ENCODE measurements at regions not wholly inside any gene's neighbourhood (a gene's known extent, or its start where the extent isn't known, plus 50 kb on each side); places are given as distances from the start of the nearest gene placed in this dataset.

DNA sequence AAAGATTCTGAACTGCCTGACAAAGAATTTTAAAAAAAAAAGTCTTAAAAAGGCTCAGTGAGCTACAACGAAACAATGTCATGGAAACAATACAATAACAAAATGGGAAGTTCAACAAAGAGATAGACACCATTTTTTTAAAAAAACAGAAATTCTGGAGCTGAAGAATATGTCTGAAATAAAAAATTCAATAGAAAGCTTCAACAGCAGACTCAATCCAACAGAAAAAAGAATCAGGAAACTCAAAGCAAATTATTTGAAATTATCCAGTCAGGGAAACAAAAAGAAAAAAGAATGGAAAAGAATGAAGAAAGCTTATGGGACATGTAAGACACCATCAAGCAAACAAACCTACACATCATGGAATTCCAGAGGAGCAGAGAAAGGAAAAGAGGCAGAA, 118.5 kb upstream of the LGR5 start:
- Histone ChIP-seq H3K36me3 (replicated peaks in 1 of 2; ENCODE audit: control insufficient read depth in 1 of 2, insufficient read depth in 2 of 2, low read length in 2 of 2) (no peaks in the 10 kb centered on the region), H3K27ac (ENCODE audit: extremely low read length, insufficient read depth, low read length) (no peak overlapping the region), H3K27me3 (ENCODE audit: control insufficient read depth in 1 of 2, insufficient read depth in 2 of 2, low read length in 2 of 2) (no peaks in the 10 kb centered on the region), H3K4me3 (replicated peaks in 1 of 3; ENCODE audit: insufficient read depth in 1 of 3, low read depth in 2 of 3, low read length in 3 of 3) (no peak overlapping the region), H4K20me1 (ENCODE audit: insufficient read depth, low read length) (no peaks in the 10 kb centered on the region), H3K4me1 (ENCODE audit: insufficient read depth, low read length) (no peaks in the 10 kb centered on the region), H2AFZ (ENCODE audit: low read length) (no peak overlapping the region), H3K79me2 (ENCODE audit: insufficient read depth, low read length) (no peaks in the 10 kb centered on the region), H3K9me3 (ENCODE audit: low read length) (peaks cover 23% of the 10 kb centered on the region), H3K9ac (ENCODE audit: insufficient read depth, low read depth, low read length) (no peak overlapping the region), H3K4me2 (ENCODE audit: low read depth, low read length) (no peak overlapping the region)
- no TSS peak for BruUV-seq (replicated peaks)
- intact Hi-C loops (cut with micrococcal nuclease; ENCODE audit: unreplicated experiment) = no loop called here
- TF ChIP-seq SOX13 (IDR thresholded peaks at IDR 0.05) (no peak), SOX13 (CRISPR knock-in tag; conservative IDR thresholded peaks at IDR 0.05 in 1 of 2, IDR thresholded peaks at IDR 0.05 in 1 of 2) (no peak), ZNF160 (CRISPR knock-in tag; IDR thresholded peaks at IDR 0.05) (peak; percentile 68; the same call in 1 of the 2 replicates)
- POLR2A ChIA-PET = no interaction called here
- CTCF ChIA-PET (ENCODE audit: low intra/inter-chr PET ratio, low total read pairs) = no interaction called here
- WGBS (ENCODE audit: low lambda C conversion rate) = 0% methylated on average over 1 of the region's 1 CpG
- ATAC-seq (no peak), DNase-seq (ENCODE audit: low spot score) (no peak), FAIRE-seq (no peak)
- in situ Hi-C loops (cut with HindIII; ENCODE audit: extremely low pct_ligation_motif_present, low pct_unique_long_range_greater_than_20kb) = no loop called here

DNA sequence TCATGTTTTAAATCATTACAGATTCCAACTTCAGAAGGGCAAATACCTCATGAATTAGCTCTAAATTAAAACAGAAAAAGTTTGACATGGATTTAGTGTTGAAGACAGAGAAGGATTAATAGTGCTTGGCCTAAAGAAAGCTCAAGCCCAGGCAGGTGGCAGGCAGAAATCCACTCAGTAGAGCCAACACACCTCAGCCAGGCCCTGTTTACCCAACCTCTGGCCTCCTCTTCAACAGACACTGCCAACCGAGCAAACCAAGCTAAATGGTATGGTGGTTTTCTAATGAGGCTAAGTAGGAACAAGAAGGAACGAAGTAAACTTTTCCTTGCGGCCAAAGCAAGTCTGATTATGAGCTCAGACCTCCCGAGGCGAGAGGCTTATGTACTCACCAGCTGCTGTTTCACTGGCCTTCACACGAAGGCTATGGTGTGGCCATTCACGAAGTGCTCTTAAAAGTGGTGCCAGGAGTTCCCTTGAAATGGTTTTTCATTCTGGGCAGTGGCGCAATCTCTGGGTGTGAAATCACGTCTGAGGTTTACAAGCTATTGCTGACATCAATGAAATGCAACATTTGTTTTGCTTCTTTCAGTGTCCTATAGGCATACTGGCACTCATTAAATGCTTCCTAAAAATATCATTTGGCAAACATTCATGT, 124.1 kb upstream of the LGR5 start:
- Histone ChIP-seq H3K27ac (ENCODE audit: extremely low read length, insufficient read depth, low read length) (no peak overlapping the region), H4K20me1 (ENCODE audit: insufficient read depth, low read length) (no peaks in the 10 kb centered on the region), H2AFZ (ENCODE audit: low read length) (no peak overlapping the region), H3K9ac (ENCODE audit: insufficient read depth, low read depth, low read length) (no peak overlapping the region), H3K4me3 (replicated peaks in 1 of 3; ENCODE audit: insufficient read depth in 1 of 3, low read depth in 2 of 3, low read length in 3 of 3) (no peak overlapping the region), H3K9me3 (ENCODE audit: low read length) (peaks cover 5% of the 10 kb centered on the region), H3K4me2 (ENCODE audit: low read depth, low read length) (no peak overlapping the region), H3K27me3 (ENCODE audit: control insufficient read depth in 1 of 2, insufficient read depth in 2 of 2, low read length in 2 of 2) (no peaks in the 10 kb centered on the region), H3K4me1 (ENCODE audit: insufficient read depth, low read length) (no peaks in the 10 kb centered on the region), H3K79me2 (ENCODE audit: insufficient read depth, low read length) (no peaks in the 10 kb centered on the region), H3K36me3 (replicated peaks in 1 of 2; ENCODE audit: control insufficient read depth in 1 of 2, insufficient read depth in 2 of 2, low read length in 2 of 2) (no peaks in the 10 kb centered on the region)
- intact Hi-C loops (cut with micrococcal nuclease; ENCODE audit: unreplicated experiment) (no loop called here), in situ Hi-C loops (cut with HindIII; ENCODE audit: extremely low pct_ligation_motif_present, low pct_unique_long_range_greater_than_20kb) (no loop called here)
- DNase-seq (ENCODE audit: low spot score) (no peak), ATAC-seq (no peak), FAIRE-seq (no peak)
- ChIA-PET CTCF (ENCODE audit: low intra/inter-chr PET ratio, low total read pairs) (no interaction called here), POLR2A (no interaction called here)
- WGBS (ENCODE audit: low lambda C conversion rate) = 41% methylated on average over 9 of the region's 9 CpGs
- no TSS peak for BruUV-seq (replicated peaks)
- TF ChIP-seq, protein P1, sequence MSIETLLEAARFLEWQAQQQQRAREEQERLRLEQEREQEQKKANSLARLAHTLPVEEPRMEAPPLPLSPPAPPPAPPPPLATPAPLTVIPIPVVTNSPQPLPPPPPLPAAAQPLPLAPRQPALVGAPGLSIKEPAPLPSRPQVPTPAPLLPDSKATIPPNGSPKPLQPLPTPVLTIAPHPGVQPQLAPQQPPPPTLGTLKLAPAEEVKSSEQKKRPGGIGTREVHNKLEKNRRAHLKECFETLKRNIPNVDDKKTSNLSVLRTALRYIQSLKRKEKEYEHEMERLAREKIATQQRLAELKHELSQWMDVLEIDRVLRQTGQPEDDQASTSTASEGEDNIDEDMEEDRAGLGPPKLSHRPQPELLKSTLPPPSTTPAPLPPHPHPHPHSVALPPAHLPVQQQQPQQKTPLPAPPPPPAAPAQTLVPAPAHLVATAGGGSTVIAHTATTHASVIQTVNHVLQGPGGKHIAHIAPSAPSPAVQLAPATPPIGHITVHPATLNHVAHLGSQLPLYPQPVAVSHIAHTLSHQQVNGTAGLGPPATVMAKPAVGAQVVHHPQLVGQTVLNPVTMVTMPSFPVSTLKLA (IDR thresholded peaks at IDR 0.05) = no peak
- TF ChIP-seq ZNF431 (CRISPR knock-in tag; IDR thresholded peaks at IDR 0.05; ENCODE audit: borderline replicate concordance, low read depth) (no peak), NR1H2 (CRISPR knock-in tag; IDR thresholded peaks at IDR 0.05; ENCODE audit: borderline replicate concordance, low read depth) (no peak), ZNF180 (CRISPR knock-in tag; IDR thresholded peaks at IDR 0.05; ENCODE audit: borderline replicate concordance, low read depth) (no peak)
- TF ChIP-seq, protein P2, sequence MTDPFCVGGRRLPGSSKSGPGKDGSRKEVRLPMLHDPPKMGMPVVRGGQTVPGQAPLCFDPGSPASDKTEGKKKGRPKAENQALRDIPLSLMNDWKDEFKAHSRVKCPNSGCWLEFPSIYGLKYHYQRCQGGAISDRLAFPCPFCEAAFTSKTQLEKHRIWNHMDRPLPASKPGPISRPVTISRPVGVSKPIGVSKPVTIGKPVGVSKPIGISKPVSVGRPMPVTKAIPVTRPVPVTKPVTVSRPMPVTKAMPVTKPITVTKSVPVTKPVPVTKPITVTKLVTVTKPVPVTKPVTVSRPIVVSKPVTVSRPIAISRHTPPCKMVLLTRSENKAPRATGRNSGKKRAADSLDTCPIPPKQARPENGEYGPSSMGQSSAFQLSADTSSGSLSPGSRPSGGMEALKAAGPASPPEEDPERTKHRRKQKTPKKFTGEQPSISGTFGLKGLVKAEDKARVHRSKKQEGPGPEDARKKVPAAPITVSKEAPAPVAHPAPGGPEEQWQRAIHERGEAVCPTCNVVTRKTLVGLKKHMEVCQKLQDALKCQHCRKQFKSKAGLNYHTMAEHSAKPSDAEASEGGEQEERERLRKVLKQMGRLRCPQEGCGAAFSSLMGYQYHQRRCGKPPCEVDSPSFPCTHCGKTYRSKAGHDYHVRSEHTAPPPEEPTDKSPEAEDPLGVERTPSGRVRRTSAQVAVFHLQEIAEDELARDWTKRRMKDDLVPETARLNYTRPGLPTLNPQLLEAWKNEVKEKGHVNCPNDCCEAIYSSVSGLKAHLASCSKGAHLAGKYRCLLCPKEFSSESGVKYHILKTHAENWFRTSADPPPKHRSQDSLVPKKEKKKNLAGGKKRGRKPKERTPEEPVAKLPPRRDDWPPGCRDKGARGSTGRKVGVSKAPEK (CRISPR knock-in tag; IDR thresholded peaks at IDR 0.05; ENCODE audit: borderline replicate concordance) = no peak
- TF ChIP-seq, protein P3, sequence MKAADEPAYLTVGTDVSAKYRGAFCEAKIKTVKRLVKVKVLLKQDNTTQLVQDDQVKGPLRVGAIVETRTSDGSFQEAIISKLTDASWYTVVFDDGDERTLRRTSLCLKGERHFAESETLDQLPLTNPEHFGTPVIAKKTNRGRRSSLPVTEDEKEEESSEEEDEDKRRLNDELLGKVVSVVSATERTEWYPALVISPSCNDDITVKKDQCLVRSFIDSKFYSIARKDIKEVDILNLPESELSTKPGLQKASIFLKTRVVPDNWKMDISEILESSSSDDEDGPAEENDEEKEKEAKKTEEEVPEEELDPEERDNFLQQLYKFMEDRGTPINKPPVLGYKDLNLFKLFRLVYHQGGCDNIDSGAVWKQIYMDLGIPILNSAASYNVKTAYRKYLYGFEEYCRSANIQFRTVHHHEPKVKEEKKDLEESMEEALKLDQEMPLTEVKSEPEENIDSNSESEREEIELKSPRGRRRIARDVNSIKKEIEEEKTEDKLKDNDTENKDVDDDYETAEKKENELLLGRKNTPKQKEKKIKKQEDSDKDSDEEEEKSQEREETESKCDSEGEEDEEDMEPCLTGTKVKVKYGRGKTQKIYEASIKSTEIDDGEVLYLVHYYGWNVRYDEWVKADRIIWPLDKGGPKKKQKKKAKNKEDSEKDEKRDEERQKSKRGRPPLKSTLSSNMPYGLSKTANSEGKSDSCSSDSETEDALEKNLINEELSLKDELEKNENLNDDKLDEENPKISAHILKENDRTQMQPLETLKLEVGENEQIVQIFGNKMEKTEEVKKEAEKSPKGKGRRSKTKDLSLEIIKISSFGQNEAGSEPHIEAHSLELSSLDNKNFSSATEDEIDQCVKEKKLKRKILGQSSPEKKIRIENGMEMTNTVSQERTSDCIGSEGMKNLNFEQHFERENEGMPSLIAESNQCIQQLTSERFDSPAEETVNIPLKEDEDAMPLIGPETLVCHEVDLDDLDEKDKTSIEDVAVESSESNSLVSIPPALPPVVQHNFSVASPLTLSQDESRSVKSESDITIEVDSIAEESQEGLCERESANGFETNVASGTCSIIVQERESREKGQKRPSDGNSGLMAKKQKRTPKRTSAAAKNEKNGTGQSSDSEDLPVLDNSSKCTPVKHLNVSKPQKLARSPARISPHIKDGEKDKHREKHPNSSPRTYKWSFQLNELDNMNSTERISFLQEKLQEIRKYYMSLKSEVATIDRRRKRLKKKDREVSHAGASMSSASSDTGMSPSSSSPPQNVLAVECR (CRISPR knock-in tag; IDR thresholded peaks at IDR 0.05; ENCODE audit: borderline replicate concordance) = no peak
